ENCODE measurements at regions not wholly inside any gene's neighbourhood (a gene's known extent, or its start where the extent isn't known, plus 50 kb on each side); places are given as distances from the start of the nearest gene placed in this dataset.

GRCh38 chr4:125389713-125390112, 75.0 kb downstream of the FAT4 start:
- TF ChIP-seq CTCF (IDR thresholded peaks at IDR 0.05; ENCODE audit: insufficient read depth, low read depth, low read length): no peak
- TF ChIP-seq EZH2 (IDR thresholded peaks at IDR 0.05; ENCODE audit: insufficient read depth, low read length): no peak
